ENCODE measurements at regions not wholly inside any gene's neighbourhood (a gene's known extent, or its start where the extent isn't known, plus 50 kb on each side); places are given as distances from the start of the nearest gene placed in this dataset.

GRCh38 chr18:33838054-33838453 lies 260.0 kb downstream of the ASXL3 start:
- TF ChIP-seq CTCF (IDR thresholded peaks at IDR 0.05) (no peak), POLR2A (IDR thresholded peaks at IDR 0.05) (no peak)
